ENCODE measurements at regions not wholly inside any gene's neighbourhood (a gene's known extent, or its start where the extent isn't known, plus 50 kb on each side); places are given as distances from the start of the nearest gene placed in this dataset.

GRCh38 chr21:20729376-20729775 is 268.8 kb upstream of the NCAM2 start:
- no peak for DNase-seq (ENCODE audit: low read depth)
- TF ChIP-seq CTCF (IDR thresholded peaks at IDR 0.05; ENCODE audit: control insufficient read depth, insufficient read depth, low read depth, low read length, missing control alignments) = no peak

GRCh38 chr21:20730441-20730840 is 267.8 kb upstream of the NCAM2 start:
- DNase-seq (ENCODE audit: low read depth) = no peak
- no peak for TF ChIP-seq CTCF (IDR thresholded peaks at IDR 0.05; ENCODE audit: control insufficient read depth, insufficient read depth, low read depth, low read length, missing control alignments)
- H3K4me3 ChIP-seq (ENCODE audit: control insufficient read depth, low read depth, low read length) = no peak overlapping the region

More at GRCh38 chr21:20729376-20729775, 268.8 kb upstream of the NCAM2 start:
- H3K4me3 ChIP-seq (ENCODE audit: control insufficient read depth, low read depth, low read length) = no peak overlapping the region

- no peak overlapping the region for H3K4me3 ChIP-seq (ENCODE audit: control insufficient read depth, low read depth, low read length)
- DNase-seq (ENCODE audit: low read depth) = no peak
- no peak for TF ChIP-seq CTCF (IDR thresholded peaks at IDR 0.05; ENCODE audit: control insufficient read depth, insufficient read depth, low read depth, low read length, missing control alignments)
Measured at GRCh38 chr21:20735257-20735656, 263.0 kb upstream of the NCAM2 start.

- DNase-seq (ENCODE audit: low read depth) = no peak
- TF ChIP-seq CTCF (IDR thresholded peaks at IDR 0.05; ENCODE audit: control insufficient read depth, insufficient read depth, low read depth, low read length, missing control alignments) = no peak
- H3K4me3 ChIP-seq (ENCODE audit: control insufficient read depth, low read depth, low read length) = no peak overlapping the region
Measured at GRCh38 chr21:20737227-20737913, 260.8 kb upstream of the NCAM2 start.

- no peak for TF ChIP-seq CTCF (IDR thresholded peaks at IDR 0.05; ENCODE audit: control insufficient read depth, insufficient read depth, low read depth, low read length, missing control alignments)
- DNase-seq (ENCODE audit: low read depth) = no peak
- H3K4me3 ChIP-seq (ENCODE audit: control insufficient read depth, low read depth, low read length) = no peak overlapping the region
Measured at GRCh38 chr21:20739421-20739820, 258.8 kb upstream of the NCAM2 start.

- DNase-seq (ENCODE audit: low read depth) = no peak
- H3K4me3 ChIP-seq (ENCODE audit: control insufficient read depth, low read depth, low read length) = no peak overlapping the region
- no peak for TF ChIP-seq CTCF (IDR thresholded peaks at IDR 0.05; ENCODE audit: control insufficient read depth, insufficient read depth, low read depth, low read length, missing control alignments)
Measured at GRCh38 chr21:20741445-20741844, 256.8 kb upstream of the NCAM2 start.
